ENCODE measurements at regions not wholly inside any gene's neighbourhood (a gene's known extent, or its start where the extent isn't known, plus 50 kb on each side); places are given as distances from the start of the nearest gene placed in this dataset.
A peak's percentile ranks its signal among the peaks of the same experiment; 100 is the strongest.
"Not testable (repeated sequence)": the region's sequence is repeated elsewhere in the genome, so short reads cannot be mapped to it uniquely, and the experiment has no call there.

GRCh38 chr3:110344487-110344886 lies 727.1 kb upstream of the NECTIN3 start:
- no peak for DNase-seq

GRCh38 chr3:110344897-110345767 lies 726.5 kb upstream of the NECTIN3 start:
- no peak for DNase-seq

GRCh38 chr3:110349295-110349694 lies 722.3 kb upstream of the NECTIN3 start:
- DNase-seq, result no peak

DNA sequence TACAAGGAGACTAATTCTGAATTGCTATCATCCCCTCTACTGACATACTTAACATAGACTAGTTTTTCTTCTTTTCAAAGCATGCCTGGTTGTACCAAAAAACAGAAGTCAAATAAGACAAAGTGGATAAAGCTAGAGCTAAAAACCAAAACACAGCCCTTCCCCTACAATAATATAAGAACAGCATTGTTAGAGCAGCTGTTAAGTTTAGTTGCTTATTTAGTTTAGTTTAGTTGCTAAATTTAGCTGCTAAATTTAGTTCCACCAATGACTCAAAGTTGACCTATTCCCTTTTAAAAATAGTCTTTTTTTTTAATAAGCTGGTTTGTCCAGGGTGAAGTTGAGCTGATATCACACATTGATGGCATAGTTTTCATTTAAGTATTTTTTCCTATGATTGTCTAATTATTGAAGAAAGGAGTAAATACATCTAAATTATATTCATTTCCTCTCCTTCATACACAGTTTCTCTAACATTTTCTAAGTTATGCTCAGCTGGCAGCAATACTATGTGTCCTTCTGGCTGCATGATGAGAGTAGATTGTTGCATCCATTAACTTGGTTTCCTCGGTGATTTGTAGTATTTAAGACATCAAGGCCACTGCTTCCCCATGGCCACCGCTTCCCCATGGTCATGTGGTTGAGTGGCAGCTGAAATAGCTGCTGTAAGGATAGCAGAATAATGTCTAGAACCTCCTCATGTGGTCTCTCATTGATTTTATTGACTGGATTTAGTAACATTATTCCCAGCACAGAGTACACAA lies 718.6 kb upstream of the NECTIN3 start:
- no peak for DNase-seq

- no peak for DNase-seq
These were observed 708.9 kb upstream of the NECTIN3 start for GRCh38 chr3:110362751-110363150.

DNA sequence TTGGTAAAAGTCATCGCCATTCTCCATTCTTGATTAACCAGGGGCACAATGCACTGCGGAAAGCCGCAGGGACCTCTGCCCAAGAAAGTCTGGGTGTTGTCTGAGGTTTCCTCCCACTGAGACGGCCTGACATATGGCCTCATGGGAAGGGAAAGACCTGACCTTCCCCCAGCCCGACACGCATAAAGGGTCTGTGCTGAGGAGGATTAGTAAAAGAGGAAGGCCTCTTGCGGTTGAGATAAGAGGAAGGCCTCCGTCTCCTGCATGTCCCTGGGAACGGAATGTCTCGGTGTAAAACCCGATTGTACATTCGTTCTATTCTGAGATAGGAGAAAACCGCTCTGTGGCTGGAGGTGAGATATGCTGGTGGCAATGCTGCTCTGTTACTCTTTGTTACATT lies 704.3 kb upstream of the NECTIN3 start:
- DNase-seq, result not testable (repeated sequence)

- no peak for DNase-seq
These were observed 695.7 kb upstream of the NECTIN3 start for GRCh38 chr3:110375751-110376518.

DNA sequence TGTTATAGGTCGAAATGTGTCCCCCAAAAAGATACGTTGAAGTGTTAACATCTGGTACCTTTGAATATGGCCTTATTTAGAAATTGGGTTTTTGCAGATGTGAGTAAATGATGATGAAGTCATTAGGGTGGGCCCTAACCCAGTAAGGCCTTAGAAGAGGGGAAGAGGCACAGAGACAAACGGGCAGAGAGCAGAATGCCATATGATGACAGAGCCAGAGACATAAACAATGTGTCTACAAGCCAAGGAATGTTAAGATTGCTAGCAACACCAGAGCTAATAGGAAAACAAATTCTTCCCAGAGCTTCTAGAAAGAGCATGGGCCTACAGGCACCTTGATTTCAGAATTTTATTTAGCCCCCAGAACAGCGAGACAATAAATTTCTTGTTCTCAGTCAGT lies 693.1 kb upstream of the NECTIN3 start:
- DNase-seq, result no peak

GRCh38 chr3:110381992-110382391 lies 689.6 kb upstream of the NECTIN3 start:
- DNase-seq, result peak; percentile 28

DNA sequence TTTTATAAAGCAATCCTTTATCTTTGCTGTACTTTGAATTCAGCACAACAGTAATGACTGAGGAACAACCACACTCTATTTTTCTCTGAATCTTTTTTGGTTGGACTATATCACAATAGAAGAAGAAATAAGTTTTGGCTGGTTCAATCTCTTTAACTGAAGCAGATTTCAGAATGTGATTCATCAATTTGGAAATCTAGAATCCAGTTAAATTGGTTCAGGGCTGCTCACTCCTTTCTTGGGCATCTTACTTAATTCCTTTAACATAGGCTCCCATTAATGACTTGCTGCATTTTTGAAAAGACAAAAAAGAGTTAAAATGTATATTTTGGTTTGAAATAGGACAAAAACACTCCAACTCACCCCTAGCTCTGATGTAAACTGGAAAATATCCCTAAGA lies 688.3 kb upstream of the NECTIN3 start:
- DNase-seq, result no peak

DNA sequence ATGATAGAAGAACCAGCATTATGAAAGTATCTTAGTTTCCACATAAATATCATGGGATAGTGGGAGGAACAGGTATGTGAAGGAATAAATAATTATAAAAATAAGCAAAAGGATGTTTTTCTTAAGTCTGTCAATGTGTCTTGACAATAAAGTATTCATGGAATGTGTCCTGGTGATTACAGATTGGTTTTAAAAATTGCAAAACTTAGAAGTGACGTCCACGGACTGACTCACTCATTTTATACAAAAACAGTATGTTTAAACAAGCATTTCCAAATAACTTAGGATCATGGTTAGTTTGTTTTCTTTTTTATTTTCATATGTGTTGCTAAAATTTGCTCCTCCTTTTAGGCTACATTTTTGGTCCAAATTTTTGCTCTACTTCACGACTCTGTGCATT lies 687.0 kb upstream of the NECTIN3 start:
- no peak for DNase-seq

- DNase-seq, result no peak
These were observed 682.6 kb upstream of the NECTIN3 start for GRCh38 chr3:110389005-110389404.

DNA sequence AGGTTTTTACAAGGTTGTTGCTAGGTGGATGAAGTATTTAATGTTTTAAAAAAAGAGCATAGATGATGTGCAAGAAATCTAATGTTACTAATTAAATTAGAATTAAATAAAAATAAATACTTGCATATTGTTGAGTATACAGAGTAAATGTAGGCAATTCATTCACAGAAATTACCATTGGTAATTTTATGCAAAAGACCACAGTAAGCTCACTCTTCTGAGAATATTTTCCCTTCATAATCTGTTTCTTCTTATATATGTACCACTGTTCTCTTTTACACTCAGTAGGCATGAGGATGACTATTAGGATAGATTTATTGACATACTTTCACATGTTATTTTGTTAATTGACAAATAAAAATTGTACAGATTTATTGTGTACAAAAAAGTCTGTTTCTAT lies 681.2 kb upstream of the NECTIN3 start:
- no peak for DNase-seq

- no peak for DNase-seq
These were observed 680.6 kb upstream of the NECTIN3 start for GRCh38 chr3:110391042-110391441.

DNA sequence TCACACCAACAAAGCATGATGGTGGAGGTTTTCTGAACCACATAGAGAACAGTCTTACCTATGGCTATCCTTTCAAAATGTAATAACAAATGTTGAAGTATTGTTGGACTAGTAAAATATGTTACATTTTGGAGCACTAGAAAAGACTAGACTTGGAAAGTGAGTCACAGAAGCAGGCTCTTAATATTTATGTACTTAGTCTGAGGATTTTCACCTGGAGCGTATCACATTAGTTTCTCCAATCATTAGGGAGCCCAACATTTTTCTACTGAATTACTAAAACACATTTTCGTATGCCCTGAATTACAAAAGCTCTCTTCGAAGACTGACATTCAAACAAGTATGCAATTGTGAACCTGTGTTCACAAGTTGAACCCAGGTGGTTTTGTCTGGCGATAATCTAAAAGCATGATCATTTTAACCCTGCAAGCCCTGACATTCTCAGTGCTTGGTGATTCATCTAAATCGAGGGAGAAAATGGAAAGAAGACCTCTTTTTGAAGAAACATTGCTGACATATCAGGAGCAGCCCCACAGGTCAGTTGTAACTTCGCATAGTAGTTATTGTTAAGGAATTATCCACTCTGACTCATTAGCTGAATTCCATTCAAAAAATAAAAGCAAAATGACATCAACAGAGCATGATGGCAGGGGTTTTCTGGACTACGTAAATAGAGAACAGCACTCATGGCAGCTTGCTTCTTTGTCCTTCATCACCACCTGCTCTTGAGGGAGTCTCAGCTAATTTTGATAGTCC lies 679.8 kb upstream of the NECTIN3 start:
- no peak for DNase-seq

DNA sequence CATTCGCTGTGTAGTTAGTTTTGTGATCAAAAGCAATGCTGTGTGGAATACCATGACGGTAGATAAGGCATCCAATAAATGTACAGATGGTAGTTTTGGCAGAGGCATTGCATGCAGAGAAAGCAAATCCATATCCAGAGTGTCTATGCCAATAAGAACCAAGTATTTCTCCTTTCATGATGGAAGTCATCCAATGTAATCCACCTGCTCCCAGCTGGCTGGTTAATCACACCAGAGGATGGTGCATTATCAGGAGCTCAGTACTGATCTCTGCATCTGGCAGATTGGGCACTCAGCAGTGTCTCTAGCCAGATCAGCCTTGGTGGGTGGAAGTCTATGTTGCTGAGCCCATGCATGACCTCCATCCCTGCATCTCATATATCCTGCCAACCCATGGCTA lies 677.7 kb upstream of the NECTIN3 start:
- DNase-seq, result no peak

GRCh38 chr3:110397115-110397514 lies 674.5 kb upstream of the NECTIN3 start:
- DNase-seq, result no peak

DNA sequence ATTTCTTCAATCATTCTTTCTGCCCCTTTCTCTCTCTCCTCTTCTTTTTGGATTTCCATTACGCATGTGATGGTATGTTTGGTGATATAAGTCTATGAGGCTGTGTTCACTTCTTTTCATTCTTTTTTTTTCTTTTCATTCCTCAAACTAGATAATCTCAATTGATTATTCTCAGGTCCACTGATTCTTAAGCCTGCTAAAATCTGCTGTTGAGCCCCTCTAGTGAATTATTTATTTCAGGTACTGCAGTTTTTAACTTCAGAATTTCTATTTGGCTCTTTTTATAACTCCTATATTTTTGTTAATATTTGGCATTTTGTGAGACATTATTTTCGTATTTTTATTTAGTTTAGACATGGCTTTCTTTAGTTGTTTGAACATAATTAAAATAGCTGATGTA lies 671.3 kb upstream of the NECTIN3 start:
- no peak for DNase-seq

GRCh38 chr3:110405830-110406585 lies 665.6 kb upstream of the NECTIN3 start:
- DNase-seq, result no peak

- no peak for DNase-seq
These were observed 658.4 kb upstream of the NECTIN3 start for GRCh38 chr3:110413266-110413665.

- DNase-seq, result no peak
These were observed 657.5 kb upstream of the NECTIN3 start for GRCh38 chr3:110413807-110414748.

Measured in NCI-H510A (cell line).